Retinal pigment epithelial cell (primary cell): ENCODE measurements at regions not wholly inside any gene's neighbourhood (a gene's known extent, or its start where the extent isn't known, plus 50 kb on each side); places are given as distances from the start of the nearest gene placed in this dataset.

Source experiments
- DNase-seq: peaks from one replicate; pipeline ENCODE4 v3.0.0-alpha.2; 2010; ENCODE audit warnings: low read depth
- H3K4me3 ChIP-seq: 2 replicates; pipeline ENCODE4 v1.5.1; 2011; ENCODE audit warnings: mild to moderate bottlenecking, low read length, control low read depth, moderate library complexity
- TF ChIP-seq, protein P1 (sequence below): conservative IDR thresholded peaks from 2 replicates; pipeline ENCODE4 v1.5.1; 2011; ENCODE audit warnings: low read depth, low read length, control low read depth, inconsistent platforms

GRCh38 chr3:18044971-18045880 is 302.8 kb upstream of the TBC1D5 start:
- H3K4me3 ChIP-seq, result no peak overlapping the region
- peak; percentile 55 for DNase-seq
- TF ChIP-seq, protein P1, sequence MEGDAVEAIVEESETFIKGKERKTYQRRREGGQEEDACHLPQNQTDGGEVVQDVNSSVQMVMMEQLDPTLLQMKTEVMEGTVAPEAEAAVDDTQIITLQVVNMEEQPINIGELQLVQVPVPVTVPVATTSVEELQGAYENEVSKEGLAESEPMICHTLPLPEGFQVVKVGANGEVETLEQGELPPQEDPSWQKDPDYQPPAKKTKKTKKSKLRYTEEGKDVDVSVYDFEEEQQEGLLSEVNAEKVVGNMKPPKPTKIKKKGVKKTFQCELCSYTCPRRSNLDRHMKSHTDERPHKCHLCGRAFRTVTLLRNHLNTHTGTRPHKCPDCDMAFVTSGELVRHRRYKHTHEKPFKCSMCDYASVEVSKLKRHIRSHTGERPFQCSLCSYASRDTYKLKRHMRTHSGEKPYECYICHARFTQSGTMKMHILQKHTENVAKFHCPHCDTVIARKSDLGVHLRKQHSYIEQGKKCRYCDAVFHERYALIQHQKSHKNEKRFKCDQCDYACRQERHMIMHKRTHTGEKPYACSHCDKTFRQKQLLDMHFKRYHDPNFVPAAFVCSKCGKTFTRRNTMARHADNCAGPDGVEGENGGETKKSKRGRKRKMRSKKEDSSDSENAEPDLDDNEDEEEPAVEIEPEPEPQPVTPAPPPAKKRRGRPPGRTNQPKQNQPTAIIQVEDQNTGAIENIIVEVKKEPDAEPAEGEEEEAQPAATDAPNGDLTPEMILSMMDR, result no peak

- H3K4me3 ChIP-seq, result no peak overlapping the region
- TF ChIP-seq, protein P1, result no peak
- no peak for DNase-seq
These were observed 301.8 kb upstream of the TBC1D5 start for GRCh38 chr3:18044191-18044590.

- no peak for DNase-seq
- TF ChIP-seq, protein P1, result no peak
These were observed 294.0 kb upstream of the TBC1D5 start for GRCh38 chr3:18036450-18036815.

DNA sequence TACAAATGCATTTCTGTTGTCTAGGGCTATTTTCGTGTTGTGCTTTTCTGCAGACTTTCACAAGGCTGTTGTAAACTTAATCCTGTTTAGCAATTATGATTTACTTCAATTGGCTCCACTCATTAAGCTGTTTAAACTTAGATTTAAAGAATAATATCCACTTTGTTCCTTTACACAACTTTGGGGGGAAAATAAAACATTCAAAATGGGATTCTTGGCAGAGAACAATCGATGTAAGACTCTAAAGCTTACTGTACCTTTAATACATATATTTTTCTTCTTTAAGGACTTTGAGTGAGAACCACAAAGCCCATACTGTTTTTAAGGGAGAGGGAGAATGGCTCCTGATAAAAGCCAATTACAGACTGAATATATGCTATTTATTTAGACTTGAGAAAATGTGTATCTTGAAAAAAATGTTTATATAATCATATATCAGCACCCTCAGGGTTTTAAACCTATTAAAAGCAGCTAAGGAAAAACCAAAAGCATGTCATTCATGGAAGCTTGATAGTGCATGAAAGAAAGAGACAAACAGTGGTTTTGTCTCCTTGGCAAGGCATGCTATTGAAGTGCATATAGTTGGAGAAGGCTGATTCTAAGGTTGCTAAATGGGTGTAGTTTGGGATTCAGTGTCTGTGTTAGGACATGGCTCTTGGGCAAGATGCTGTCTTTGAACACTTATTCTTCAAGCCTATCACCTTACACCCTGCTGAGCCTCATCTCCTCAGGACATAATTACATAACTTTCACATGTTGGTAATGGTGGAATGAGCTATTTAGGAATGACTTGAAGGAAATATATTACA is 293.4 kb upstream of the TBC1D5 start:
- TF ChIP-seq, protein P1, result no peak
- H3K4me3 ChIP-seq, result no peak overlapping the region
- no peak for DNase-seq

More at GRCh38 chr3:18036450-18036815, 294.0 kb upstream of the TBC1D5 start:
- no peak overlapping the region for H3K4me3 ChIP-seq

DNA sequence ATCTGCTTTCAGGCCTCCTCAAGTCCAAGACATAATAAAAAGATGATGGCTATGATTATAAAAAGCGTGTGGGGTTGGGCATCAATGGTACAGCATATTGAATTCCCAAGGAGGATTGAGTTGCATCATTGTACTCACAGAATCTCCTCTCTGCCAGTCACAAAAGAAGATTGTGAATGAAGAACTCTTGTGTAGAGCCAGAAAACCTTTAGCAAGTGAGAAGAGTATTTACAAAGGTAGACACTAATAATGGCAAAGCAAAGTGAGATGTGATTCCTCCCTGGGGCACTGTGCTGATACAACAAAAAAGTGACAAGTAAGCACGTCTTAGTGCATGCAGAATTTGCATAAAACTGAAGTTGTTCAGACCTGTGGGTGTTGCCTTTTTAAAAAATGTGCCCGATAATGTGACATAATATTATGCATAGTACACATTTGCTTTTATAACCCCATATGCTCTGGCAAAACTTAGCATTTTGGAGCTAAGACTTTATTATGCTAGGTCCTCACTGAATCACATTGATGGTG is 291.2 kb upstream of the TBC1D5 start:
- TF ChIP-seq, protein P1, result no peak
- DNase-seq, result no peak
- no peak overlapping the region for H3K4me3 ChIP-seq

DNA sequence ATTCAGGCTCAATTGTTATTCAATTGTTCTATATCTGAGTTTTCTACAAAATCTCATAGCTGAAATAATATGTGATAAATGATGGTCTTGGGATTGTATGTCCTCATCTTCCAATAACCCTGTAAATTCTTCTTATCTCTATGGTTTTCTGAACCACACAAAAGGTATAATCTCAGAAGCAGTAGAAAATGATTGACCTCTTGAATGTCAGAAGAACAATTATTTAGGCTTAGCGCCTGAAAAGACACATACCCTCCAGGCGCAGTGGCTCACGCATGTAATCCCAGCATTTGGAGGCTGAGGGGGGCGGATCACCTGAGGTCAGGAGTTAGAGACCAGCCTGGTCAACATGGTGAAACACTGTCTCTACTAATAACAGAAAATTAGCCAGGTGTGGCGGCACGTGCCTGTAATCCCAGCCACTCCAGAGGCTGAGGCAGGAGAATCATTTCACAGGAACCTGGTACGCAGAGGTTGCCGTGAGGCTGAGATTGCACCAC is 288.0 kb upstream of the TBC1D5 start:
- H3K4me3 ChIP-seq, result no peak overlapping the region
- TF ChIP-seq, protein P1, result no peak
- DNase-seq, result no peak
